SU-DHL-6 (cell line): ENCODE measurements at regions not wholly inside any gene's neighbourhood (a gene's known extent, or its start where the extent isn't known, plus 50 kb on each side); places are given as distances from the start of the nearest gene placed in this dataset.

Source experiments
- H2AFZ ChIP-seq: fragments of 200-600 bp; sonication (generic); 2 replicates; pipeline ENCODE4 v1.6.1; 2014; ENCODE audit warnings: low read depth, mild to moderate bottlenecking, moderate library complexity, mixed read lengths, antibody characterized with exemption, low read length; ENCODE audit not compliant: severe bottlenecking
- H3F3A ChIP-seq: fragments of 200-600 bp; shearing (Covaris generic); 2 replicates; pipeline ENCODE4 v1.6.0; 2016; ENCODE audit warnings: antibody characterized with exemption, mild to moderate bottlenecking; ENCODE audit not compliant: insufficient read depth
- H3K27ac ChIP-seq: fragments of 200-600 bp; sonication (generic); 2 replicates; pipeline ENCODE4 v1.5.1; 2016; ENCODE audit warnings: low read depth, mild to moderate bottlenecking, low read length, moderate library complexity, mixed read lengths
- H3K27me3 ChIP-seq: fragments of 200-600 bp; sonication (generic), shearing (Covaris generic); 2 replicates; pipeline ENCODE4 v1.6.0; 2014; ENCODE audit warnings: mild to moderate bottlenecking, low read length
- H3K36me3 ChIP-seq: fragments of 200-600 bp; sonication (generic); 2 replicates; pipeline ENCODE4 v1.6.1; 2014; ENCODE audit warnings: mild to moderate bottlenecking, low read length, mixed read lengths
- H3K4me2 ChIP-seq: fragments of 300-600, 200-600 bp; shearing (Covaris generic), sonication (generic); 2 replicates; pipeline ENCODE4 v1.6.0; 2014; ENCODE audit warnings: low read length, low read depth, mild to moderate bottlenecking; ENCODE audit not compliant: poor library complexity, severe bottlenecking
- H3K4me3 ChIP-seq: fragments of 200-600 bp; sonication (generic); 2 replicates; pipeline ENCODE4 v1.5.1; 2014; ENCODE audit warnings: antibody characterized with exemption, low read length, mild to moderate bottlenecking, mixed read lengths; ENCODE audit not compliant: insufficient read depth, poor library complexity, severe bottlenecking
- H3K79me2 ChIP-seq: fragments of 200-600 bp; sonication (generic); 2 replicates; pipeline ENCODE4 v1.6.1; 2014; ENCODE audit warnings: mild to moderate bottlenecking, low read length, moderate library complexity; ENCODE audit not compliant: insufficient read depth
- H3K9ac ChIP-seq: fragments of 200-600 bp; sonication (generic); 2 replicates; pipeline ENCODE4 v1.7.0; 2014; ENCODE audit warnings: mild to moderate bottlenecking, low read length
- H3K9me2 ChIP-seq: fragments of 200-600 bp; sonication (generic); replicated peaks from 2 replicates; pipeline ENCODE4 v1.6.1; 2014; ENCODE audit warnings: low read length; ENCODE audit not compliant: insufficient read depth
- H3K9me3 ChIP-seq: fragments of 200-600 bp; sonication (generic); 2 replicates; pipeline ENCODE4 v1.6.1; 2014; ENCODE audit warnings: low read length, mixed read lengths; ENCODE audit not compliant: insufficient read depth
- H4K20me1 ChIP-seq: fragments of 200-600 bp; sonication (generic); 2 replicates; pipeline ENCODE4 v1.6.1; 2014; ENCODE audit warnings: low read depth, mild to moderate bottlenecking, antibody characterized with exemption, low read length, moderate library complexity, mixed read lengths
- EZH2phosphoT487 ChIP-seq: fragments of 200-600 bp; sonication (generic), shearing (Covaris generic); conservative IDR thresholded peaks from 2 replicates; pipeline ENCODE4 v1.6.1; 2018; ENCODE audit warnings: mild to moderate bottlenecking, antibody characterized with exemption, low read length, moderate library complexity, mixed read lengths
- TF ChIP-seq, protein P1 (sequence below): fragments of 200-600 bp; sonication (generic); IDR thresholded peaks from one replicate; pipeline ENCODE4 v1.5.1; 2017; ENCODE audit warnings: antibody characterized with exemption, mild to moderate bottlenecking, low read length, moderate library complexity; ENCODE audit not compliant: insufficient read depth, poor library complexity, severe bottlenecking

DNA sequence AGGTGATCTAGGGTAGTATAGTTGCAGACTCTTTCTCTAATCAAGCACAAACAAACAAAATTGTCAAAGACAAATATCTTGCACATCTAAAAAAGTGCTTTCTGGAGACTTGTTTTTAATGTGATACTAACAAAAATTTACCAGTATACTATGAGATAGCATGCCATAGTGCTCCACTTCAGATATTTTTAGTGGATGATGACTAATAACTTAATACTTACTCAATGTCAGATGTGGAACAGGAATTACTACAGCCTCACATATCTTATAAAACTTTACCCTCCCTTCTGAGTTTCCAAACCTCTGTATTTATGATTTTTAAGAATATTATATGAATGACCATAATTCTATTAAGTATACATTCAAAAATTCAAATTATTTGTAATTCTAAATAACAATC, 1162.0 kb upstream of the SLC39A10 start:
- no peak for TF ChIP-seq EZH2phosphoT487
- TF ChIP-seq, protein P1, sequence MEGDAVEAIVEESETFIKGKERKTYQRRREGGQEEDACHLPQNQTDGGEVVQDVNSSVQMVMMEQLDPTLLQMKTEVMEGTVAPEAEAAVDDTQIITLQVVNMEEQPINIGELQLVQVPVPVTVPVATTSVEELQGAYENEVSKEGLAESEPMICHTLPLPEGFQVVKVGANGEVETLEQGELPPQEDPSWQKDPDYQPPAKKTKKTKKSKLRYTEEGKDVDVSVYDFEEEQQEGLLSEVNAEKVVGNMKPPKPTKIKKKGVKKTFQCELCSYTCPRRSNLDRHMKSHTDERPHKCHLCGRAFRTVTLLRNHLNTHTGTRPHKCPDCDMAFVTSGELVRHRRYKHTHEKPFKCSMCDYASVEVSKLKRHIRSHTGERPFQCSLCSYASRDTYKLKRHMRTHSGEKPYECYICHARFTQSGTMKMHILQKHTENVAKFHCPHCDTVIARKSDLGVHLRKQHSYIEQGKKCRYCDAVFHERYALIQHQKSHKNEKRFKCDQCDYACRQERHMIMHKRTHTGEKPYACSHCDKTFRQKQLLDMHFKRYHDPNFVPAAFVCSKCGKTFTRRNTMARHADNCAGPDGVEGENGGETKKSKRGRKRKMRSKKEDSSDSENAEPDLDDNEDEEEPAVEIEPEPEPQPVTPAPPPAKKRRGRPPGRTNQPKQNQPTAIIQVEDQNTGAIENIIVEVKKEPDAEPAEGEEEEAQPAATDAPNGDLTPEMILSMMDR = no peak
- no peaks in the 10 kb centered on the region for H3K36me3 ChIP-seq
- no peaks in the 10 kb centered on the region for H3K9me2 ChIP-seq

DNA sequence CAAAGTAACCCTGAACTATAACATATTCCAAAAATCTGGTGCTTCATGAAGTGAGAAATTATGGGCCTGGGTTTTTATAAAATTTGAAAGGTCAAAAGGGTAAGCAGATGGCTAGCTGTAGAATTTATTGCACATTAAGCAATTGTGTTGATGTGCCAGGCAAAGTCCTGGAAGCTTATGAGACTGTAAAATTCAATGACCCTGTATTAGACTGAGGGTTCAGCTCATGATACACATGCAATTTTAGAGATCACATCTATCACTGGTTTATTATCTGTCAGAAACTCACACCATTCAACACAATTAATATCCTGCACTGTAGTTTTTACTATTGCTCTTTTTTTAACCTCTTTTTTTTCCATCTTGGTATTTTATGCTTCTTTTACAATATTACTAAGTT, 1162.6 kb upstream of the SLC39A10 start:
- Histone ChIP-seq H3K27ac (no peak overlapping the region), H3K9me2 (no peaks in the 10 kb centered on the region), H3K27me3 (no peaks in the 10 kb centered on the region), H3K36me3 (no peaks in the 10 kb centered on the region), H3K4me3 (no peak overlapping the region), H3K4me2 (no peak overlapping the region), H3K79me2 (no peaks in the 10 kb centered on the region), H4K20me1 (no peaks in the 10 kb centered on the region), H2AFZ (no peak overlapping the region), H3F3A (no peaks in the 10 kb centered on the region), H3K9me3 (no peaks in the 10 kb centered on the region), H3K9ac (no peak overlapping the region)
- TF ChIP-seq EZH2phosphoT487 = no peak
- TF ChIP-seq, protein P1 = no peak

More for the DNA sequence above, 1162.0 kb upstream of the SLC39A10 start:
- no peak overlapping the region for H2AFZ ChIP-seq
- no peak overlapping the region for H3K4me2 ChIP-seq
- H3K9ac ChIP-seq = no peak overlapping the region
- no peaks in the 10 kb centered on the region for H3K9me3 ChIP-seq
- H4K20me1 ChIP-seq = no peaks in the 10 kb centered on the region
- H3K27ac ChIP-seq = no peak overlapping the region
- H3K4me3 ChIP-seq = no peak overlapping the region
- no peaks in the 10 kb centered on the region for H3F3A ChIP-seq
- H3K27me3 ChIP-seq = no peaks in the 10 kb centered on the region
- no peaks in the 10 kb centered on the region for H3K79me2 ChIP-seq

DNA sequence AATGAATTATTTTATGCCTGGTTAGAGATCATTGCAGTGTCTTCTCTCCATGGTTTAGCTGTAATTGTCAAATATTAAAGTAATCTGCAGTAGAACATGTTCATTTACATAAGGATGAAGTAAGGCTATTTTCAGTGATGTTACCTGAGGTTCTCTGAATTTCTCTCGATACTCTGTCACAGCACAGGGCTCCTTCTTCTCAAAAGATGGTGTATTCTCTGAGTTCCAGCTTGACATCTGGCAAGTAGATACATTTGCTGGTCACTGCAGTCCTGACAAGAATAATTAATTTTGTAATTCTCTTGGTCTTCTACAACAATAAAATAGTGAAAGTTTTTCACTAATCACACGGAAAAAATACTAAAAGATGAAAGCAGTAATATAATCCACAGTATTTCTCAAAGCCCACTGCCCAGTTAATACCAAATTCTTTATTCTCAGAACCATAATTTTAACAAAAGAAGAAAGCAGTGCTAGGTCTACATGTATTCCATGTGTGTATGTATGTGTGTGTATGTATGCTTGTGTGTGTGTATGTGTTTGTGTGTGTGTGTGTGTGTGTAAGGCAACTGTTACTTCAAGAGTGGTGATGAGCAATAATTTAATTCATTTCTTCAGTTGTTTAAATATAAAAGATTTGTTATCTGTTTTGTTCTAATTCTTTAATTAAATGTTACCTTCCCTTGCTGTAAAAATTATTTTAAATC, 1165.5 kb upstream of the SLC39A10 start:
- H3K9me2 ChIP-seq = no peaks in the 10 kb centered on the region
- H3K36me3 ChIP-seq = no peaks in the 10 kb centered on the region
- no peak overlapping the region for H3K27ac ChIP-seq
- no peaks in the 10 kb centered on the region for H3K27me3 ChIP-seq
- H3F3A ChIP-seq = no peaks in the 10 kb centered on the region
- peak overlapping the region; percentile 73 for H2AFZ ChIP-seq
- no peaks in the 10 kb centered on the region for H3K9me3 ChIP-seq
- no peak overlapping the region for H3K4me3 ChIP-seq
- H3K9ac ChIP-seq = no peak overlapping the region
- TF ChIP-seq, protein P1 = no peak
- no peak for TF ChIP-seq EZH2phosphoT487
- no peaks in the 10 kb centered on the region for H4K20me1 ChIP-seq
- H3K4me2 ChIP-seq = peak overlapping the region; percentile 28
- H3K79me2 ChIP-seq = no peaks in the 10 kb centered on the region
